Suprapubic skin (tissue), 4 donors: ENCODE measurements at regions not wholly inside any gene's neighbourhood (a gene's known extent, or its start where the extent isn't known, plus 50 kb on each side); places are given as distances from the start of the nearest gene placed in this dataset.

ENCODE experiments used
- DNase-seq, 2 donors: peaks; one replicate each; pipeline ENCODE4 v3.0.0-alpha.2; 2019; ENCODE audit warnings: low spot score in 2 of 2
- H3K27ac ChIP-seq: fragments of 200-600 bp; sonication (generic); one replicate; pipeline ENCODE4 v1.5.1; 2019
- H3K27me3 ChIP-seq: fragments of 200-600 bp; sonication (generic); one replicate; pipeline ENCODE4 v1.5.1; 2019
- H3K36me3 ChIP-seq: fragments of 200-600 bp; sonication (generic); one replicate; pipeline ENCODE4 v1.5.1; 2019
- H3K4me1 ChIP-seq: fragments of 200-600 bp; sonication (generic); one replicate; pipeline ENCODE4 v1.5.1; 2019
- H3K4me3 ChIP-seq: fragments of 200-600 bp; sonication (generic); one replicate; pipeline ENCODE4 v1.5.1; 2019; ENCODE audit warnings: mild to moderate bottlenecking
- H3K9me3 ChIP-seq: fragments of 200-600 bp; sonication (generic); one replicate; pipeline ENCODE4 v1.5.1; 2019
- CTCF ChIP-seq, 2 donors: fragments of 200-600 bp in 1 of 2; fragments of 450-650 bp in 1 of 2; sonication (generic) in 1 of 2; IDR thresholded peaks; one replicate each; pipeline ENCODE4 v1.5.1; 2016 to 2019; ENCODE audit warnings: antibody characterized with exemption in 2 of 2, mild to moderate bottlenecking in 1 of 2, moderate library complexity in 1 of 2
- EP300 ChIP-seq: sonication (generic); formaldehyde crosslinking; IDR thresholded peaks from one replicate; pipeline ENCODE4 v1.6.1; 2017; ENCODE audit warnings: antibody characterized with exemption
- POLR2A ChIP-seq, 2 donors: fragments of 450-650 bp; IDR thresholded peaks; one replicate each; pipeline ENCODE4 v1.6.1; 2017; ENCODE audit warnings: antibody characterized with exemption in 2 of 2, mild to moderate bottlenecking in 2 of 2, moderate library complexity in 2 of 2
- POLR2AphosphoS5 ChIP-seq, 3 donors: sonication (generic); formaldehyde crosslinking; IDR thresholded peaks; one replicate each; pipeline ENCODE4 v1.6.1; 2017; ENCODE audit warnings: antibody characterized with exemption in 3 of 3
- WGBS: methylation state at CpG from one replicate; pipeline ENCODE4 v1.1.5; 2018; 5-methylcytosine and 5-hydroxymethylcytosine counted together

- H3K4me3 ChIP-seq, result no peak overlapping the region
- H3K36me3 ChIP-seq, result no peaks in the 10 kb centered on the region
- no peak for DNase-seq
- no peaks in the 10 kb centered on the region for H3K9me3 ChIP-seq
- WGBS, result 83% methylated on average over 13 of the region's 14 CpGs
- H3K27me3 ChIP-seq, result peaks cover 29% of the 10 kb centered on the region
- TF ChIP-seq POLR2A (IDR thresholded peaks at IDR 0.05) (no peak), POLR2AphosphoS5 (IDR thresholded peaks at IDR 0.05) (no peak), EP300 (no peak), CTCF (IDR thresholded peaks at IDR 0.05) (no peak)
- no peaks in the 10 kb centered on the region for H3K4me1 ChIP-seq
- no peak overlapping the region for H3K27ac ChIP-seq
Measured at GRCh38 chr22:48890693-48891554, 936.7 kb downstream of the BRD1 start.

- DNase-seq, result peak; percentile 44 to 72
- Histone ChIP-seq H3K27me3 (peaks cover 30% of the 10 kb centered on the region), H3K4me3 (no peak overlapping the region), H3K9me3 (no peaks in the 10 kb centered on the region), H3K36me3 (no peaks in the 10 kb centered on the region), H3K4me1 (no peaks in the 10 kb centered on the region), H3K27ac (no peak overlapping the region)
- TF ChIP-seq POLR2A (IDR thresholded peaks at IDR 0.05), result no peak
- no peak for TF ChIP-seq EP300
- no peak for TF ChIP-seq CTCF (IDR thresholded peaks at IDR 0.05)
- TF ChIP-seq POLR2AphosphoS5 (IDR thresholded peaks at IDR 0.05), result no peak
- 75% methylated on average over 14 of the region's 22 CpGs for WGBS
Measured at GRCh38 chr22:48889887-48890692, 937.6 kb downstream of the BRD1 start.

- H3K27me3 ChIP-seq, result peaks cover 35% of the 10 kb centered on the region
- peak in 1 of 2 donors; percentile 74 for DNase-seq
- no peaks in the 10 kb centered on the region for H3K4me1 ChIP-seq
- H3K27ac ChIP-seq, result no peak overlapping the region
- H3K4me3 ChIP-seq, result no peak overlapping the region
- no peaks in the 10 kb centered on the region for H3K9me3 ChIP-seq
- no peaks in the 10 kb centered on the region for H3K36me3 ChIP-seq
- TF ChIP-seq EP300 (no peak), POLR2AphosphoS5 (IDR thresholded peaks at IDR 0.05) (no peak), POLR2A (IDR thresholded peaks at IDR 0.05) (no peak), CTCF (IDR thresholded peaks at IDR 0.05) (no peak)
- WGBS, result 91% methylated on average over 13 of the region's 14 CpGs
Measured at GRCh38 chr22:48889209-48889830, 938.4 kb downstream of the BRD1 start.

- TF ChIP-seq EP300, result no peak
- no peak for TF ChIP-seq POLR2A (IDR thresholded peaks at IDR 0.05)
- TF ChIP-seq POLR2AphosphoS5 (IDR thresholded peaks at IDR 0.05), result no peak
- TF ChIP-seq CTCF (IDR thresholded peaks at IDR 0.05), result no peak
- DNase-seq, result peak in 1 of 2 donors; percentile 32
- no peaks in the 10 kb centered on the region for H3K4me1 ChIP-seq
- H3K27ac ChIP-seq, result no peak overlapping the region
- WGBS, result 81% methylated on average over 13 of the region's 14 CpGs
- no peaks in the 10 kb centered on the region for H3K36me3 ChIP-seq
- H3K27me3 ChIP-seq, result peaks cover 36% of the 10 kb centered on the region
- H3K4me3 ChIP-seq, result no peak overlapping the region
- H3K9me3 ChIP-seq, result no peaks in the 10 kb centered on the region
Measured at GRCh38 chr22:48888466-48889208, 939.0 kb downstream of the BRD1 start.
